Fibroblast of lung (primary cell): ENCODE measurements at regions not wholly inside any gene's neighbourhood (a gene's known extent, or its start where the extent isn't known, plus 50 kb on each side); places are given as distances from the start of the nearest gene placed in this dataset.

Experiments
- DNase-seq, 2 donors: peaks; one replicate each; pipeline versions ENCODE4 v3.0.0 to v3.0.0-alpha.2; 2010; ENCODE audit warnings: low read depth in 2 of 2
- H2AFZ ChIP-seq: 2 replicates; pipeline ENCODE4 v1.5.1; 2012; ENCODE audit warnings: low read length, control low read depth, inconsistent platforms
- H3K27ac ChIP-seq: 2 replicates; pipeline ENCODE4 v1.5.1; 2011; ENCODE audit warnings: low read length, control low read depth; ENCODE audit not compliant: insufficient read depth
- H3K27me3 ChIP-seq: 2 replicates; pipeline ENCODE4 v1.5.1; 2011; ENCODE audit warnings: mild to moderate bottlenecking, low read length; ENCODE audit not compliant: control insufficient read depth, insufficient read depth
- H3K36me3 ChIP-seq: 2 replicates; pipeline ENCODE4 v1.5.1; 2011; ENCODE audit warnings: low read length; ENCODE audit not compliant: control insufficient read depth, insufficient read depth
- H3K4me1 ChIP-seq: 2 replicates; pipeline ENCODE4 v1.5.1; 2011; ENCODE audit warnings: low read length; ENCODE audit not compliant: control insufficient read depth, insufficient read depth; ENCODE audit errors: extremely low read depth
- H3K4me2 ChIP-seq: 2 replicates; pipeline ENCODE4 v1.5.1; 2011; ENCODE audit warnings: low read length, control low read depth; ENCODE audit not compliant: insufficient read depth; ENCODE audit errors: extremely low read depth
- H3K4me3 ChIP-seq, 4 experiments: fragments of 200-600 bp in 1 of 4; sonication (generic) in 1 of 4; replicated peaks in 1 of 4; 2 replicates each; pipeline ENCODE4 v1.5.1; 2011 to 2016; ENCODE audit warnings: low read length in 4 of 4, low read depth in 3 of 4, mild to moderate bottlenecking in 3 of 4, control low read depth in 2 of 4, inconsistent platforms in 1 of 4, mixed read lengths in 1 of 4; ENCODE audit not compliant: insufficient read depth in 1 of 4; ENCODE audit errors: control extremely low read depth in 1 of 4
- H3K79me2 ChIP-seq: 2 replicates; pipeline ENCODE4 v1.5.1; 2012; ENCODE audit warnings: mild to moderate bottlenecking, low read length, inconsistent platforms; ENCODE audit not compliant: control insufficient read depth, insufficient read depth
- H3K9ac ChIP-seq: 2 replicates; pipeline ENCODE4 v1.5.1; 2011; ENCODE audit warnings: mild to moderate bottlenecking, low read length, control low read depth; ENCODE audit not compliant: insufficient read depth
- H3K9me3 ChIP-seq: 2 replicates; pipeline ENCODE4 v1.5.1; 2012; ENCODE audit warnings: low read depth, low read length; ENCODE audit not compliant: control insufficient read depth, insufficient read depth
- H4K20me1 ChIP-seq: 2 replicates; pipeline ENCODE4 v1.5.1; 2011; ENCODE audit warnings: low read length; ENCODE audit not compliant: control insufficient read depth, insufficient read depth; ENCODE audit errors: extremely low read depth
- EZH2 ChIP-seq: IDR thresholded peaks from 2 replicates; pipeline ENCODE4 v1.5.1; 2012; ENCODE audit warnings: low read length, control low read depth, mild to moderate bottlenecking; ENCODE audit errors: missing control alignments
- TF ChIP-seq, protein P1 (sequence below), 2 donors: IDR thresholded peaks in 1 of 2; conservative IDR thresholded peaks in 1 of 2; 1 replicate in 1 of 2; 2 replicates in 1 of 2; pipeline ENCODE4 v1.5.1; 2011 to 2012; ENCODE audit warnings: low read length in 2 of 2, control low read depth in 1 of 2, inconsistent platforms in 1 of 2, low read depth in 1 of 2, mild to moderate bottlenecking in 1 of 2

DNA sequence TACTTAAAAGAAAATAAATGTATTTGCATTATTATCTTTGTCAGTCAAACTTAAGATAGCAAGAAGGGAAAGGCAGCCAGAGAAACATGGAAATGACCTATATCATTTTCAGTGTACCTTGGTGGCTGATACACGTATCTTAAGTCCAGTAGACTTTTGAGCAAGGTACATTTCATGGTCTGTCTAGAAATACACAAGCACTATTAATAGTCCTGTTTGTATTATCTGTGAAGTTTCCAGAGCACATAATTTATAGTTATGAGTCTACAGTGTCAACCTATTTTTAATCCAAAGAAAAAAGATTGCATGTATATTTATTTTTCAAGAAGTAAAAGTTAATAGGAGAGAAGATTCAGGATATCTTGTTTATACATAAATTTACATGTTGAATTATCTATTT, 95.7 kb downstream of the IZUMO3 start:
- Histone ChIP-seq H3K4me2 (no peak overlapping the region), H2AFZ (no peak overlapping the region), H3K4me1 (no peaks in the 10 kb centered on the region), H3K4me3 (no peak overlapping the region), H3K9me3 (no peaks in the 10 kb centered on the region), H4K20me1 (no peaks in the 10 kb centered on the region), H3K27me3 (no peaks in the 10 kb centered on the region), H3K27ac (no peak overlapping the region), H3K36me3 (no peaks in the 10 kb centered on the region), H3K9ac (no peak overlapping the region), H3K79me2 (no peaks in the 10 kb centered on the region)
- DNase-seq = no peak
- no peak for TF ChIP-seq EZH2
- TF ChIP-seq, protein P1, sequence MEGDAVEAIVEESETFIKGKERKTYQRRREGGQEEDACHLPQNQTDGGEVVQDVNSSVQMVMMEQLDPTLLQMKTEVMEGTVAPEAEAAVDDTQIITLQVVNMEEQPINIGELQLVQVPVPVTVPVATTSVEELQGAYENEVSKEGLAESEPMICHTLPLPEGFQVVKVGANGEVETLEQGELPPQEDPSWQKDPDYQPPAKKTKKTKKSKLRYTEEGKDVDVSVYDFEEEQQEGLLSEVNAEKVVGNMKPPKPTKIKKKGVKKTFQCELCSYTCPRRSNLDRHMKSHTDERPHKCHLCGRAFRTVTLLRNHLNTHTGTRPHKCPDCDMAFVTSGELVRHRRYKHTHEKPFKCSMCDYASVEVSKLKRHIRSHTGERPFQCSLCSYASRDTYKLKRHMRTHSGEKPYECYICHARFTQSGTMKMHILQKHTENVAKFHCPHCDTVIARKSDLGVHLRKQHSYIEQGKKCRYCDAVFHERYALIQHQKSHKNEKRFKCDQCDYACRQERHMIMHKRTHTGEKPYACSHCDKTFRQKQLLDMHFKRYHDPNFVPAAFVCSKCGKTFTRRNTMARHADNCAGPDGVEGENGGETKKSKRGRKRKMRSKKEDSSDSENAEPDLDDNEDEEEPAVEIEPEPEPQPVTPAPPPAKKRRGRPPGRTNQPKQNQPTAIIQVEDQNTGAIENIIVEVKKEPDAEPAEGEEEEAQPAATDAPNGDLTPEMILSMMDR (conservative IDR thresholded peaks at IDR 0.05 in 1 of 2, IDR thresholded peaks at IDR 0.05 in 1 of 2; ENCODE audit: low read depth in 1 of 2, low read length in 2 of 2) = no peak

DNA sequence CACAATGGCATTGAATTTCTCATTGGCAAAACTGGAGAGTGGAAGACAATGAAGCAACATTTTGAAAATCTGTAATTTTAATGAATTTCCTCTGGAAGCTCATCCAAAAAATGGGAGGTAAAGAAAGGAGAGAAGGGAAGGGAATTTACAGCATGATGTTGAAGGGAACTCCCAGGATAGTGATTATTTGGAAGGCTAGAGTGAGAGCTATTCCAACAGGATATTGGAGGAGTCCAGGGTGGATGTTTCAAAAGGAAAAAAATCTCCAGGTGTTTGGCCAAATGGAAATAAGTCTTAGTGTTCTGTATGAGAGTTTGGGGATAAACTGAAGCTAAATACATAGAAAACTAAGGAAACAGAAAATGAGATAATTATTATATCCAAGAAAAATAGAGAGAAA, 106.2 kb downstream of the IZUMO3 start:
- Histone ChIP-seq H3K36me3 (no peaks in the 10 kb centered on the region), H3K4me3 (no peak overlapping the region), H3K4me1 (no peaks in the 10 kb centered on the region), H3K9ac (no peak overlapping the region), H3K27ac (no peak overlapping the region), H4K20me1 (no peaks in the 10 kb centered on the region), H2AFZ (no peak overlapping the region), H3K27me3 (no peaks in the 10 kb centered on the region), H3K4me2 (no peak overlapping the region), H3K79me2 (no peaks in the 10 kb centered on the region), H3K9me3 (no peaks in the 10 kb centered on the region)
- no peak for DNase-seq
- no peak for TF ChIP-seq EZH2
- TF ChIP-seq, protein P1 (conservative IDR thresholded peaks at IDR 0.05 in 1 of 2, IDR thresholded peaks at IDR 0.05 in 1 of 2; ENCODE audit: low read depth in 1 of 2, low read length in 2 of 2) = no peak

DNA sequence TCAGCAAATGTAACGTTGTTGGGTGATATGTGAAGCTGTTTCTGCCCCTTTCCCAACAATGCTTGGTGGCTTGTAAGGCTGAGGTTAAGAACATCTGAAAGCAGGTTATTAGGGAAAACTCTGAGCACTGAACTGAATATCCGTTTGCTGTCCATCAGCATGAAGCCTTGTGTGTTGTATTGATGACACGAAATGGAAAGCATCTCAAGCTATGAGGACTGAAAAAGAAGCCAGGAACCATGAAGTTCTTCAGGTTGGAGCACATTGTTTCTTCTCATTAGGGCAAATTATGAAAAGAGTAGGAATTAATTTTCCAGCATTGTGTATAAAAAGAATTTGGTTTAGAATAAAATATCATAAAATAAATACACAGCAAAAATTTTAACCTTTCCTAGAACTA, 106.8 kb downstream of the IZUMO3 start:
- no peak overlapping the region for H3K9ac ChIP-seq
- H3K4me1 ChIP-seq = no peaks in the 10 kb centered on the region
- no peak overlapping the region for H3K27ac ChIP-seq
- H3K27me3 ChIP-seq = no peaks in the 10 kb centered on the region
- no peak overlapping the region for H2AFZ ChIP-seq
- H3K79me2 ChIP-seq = no peaks in the 10 kb centered on the region
- no peaks in the 10 kb centered on the region for H4K20me1 ChIP-seq
- no peaks in the 10 kb centered on the region for H3K9me3 ChIP-seq
- no peaks in the 10 kb centered on the region for H3K36me3 ChIP-seq
- no peak overlapping the region for H3K4me2 ChIP-seq
- TF ChIP-seq, protein P1 (conservative IDR thresholded peaks at IDR 0.05 in 1 of 2, IDR thresholded peaks at IDR 0.05 in 1 of 2; ENCODE audit: low read depth in 1 of 2, low read length in 2 of 2) = no peak
- no peak for TF ChIP-seq EZH2
- no peak for DNase-seq
- no peak overlapping the region for H3K4me3 ChIP-seq
